ENCODE measurements at regions not wholly inside any gene's neighbourhood (a gene's known extent, or its start where the extent isn't known, plus 50 kb on each side); places are given as distances from the start of the nearest gene placed in this dataset.

DNA sequence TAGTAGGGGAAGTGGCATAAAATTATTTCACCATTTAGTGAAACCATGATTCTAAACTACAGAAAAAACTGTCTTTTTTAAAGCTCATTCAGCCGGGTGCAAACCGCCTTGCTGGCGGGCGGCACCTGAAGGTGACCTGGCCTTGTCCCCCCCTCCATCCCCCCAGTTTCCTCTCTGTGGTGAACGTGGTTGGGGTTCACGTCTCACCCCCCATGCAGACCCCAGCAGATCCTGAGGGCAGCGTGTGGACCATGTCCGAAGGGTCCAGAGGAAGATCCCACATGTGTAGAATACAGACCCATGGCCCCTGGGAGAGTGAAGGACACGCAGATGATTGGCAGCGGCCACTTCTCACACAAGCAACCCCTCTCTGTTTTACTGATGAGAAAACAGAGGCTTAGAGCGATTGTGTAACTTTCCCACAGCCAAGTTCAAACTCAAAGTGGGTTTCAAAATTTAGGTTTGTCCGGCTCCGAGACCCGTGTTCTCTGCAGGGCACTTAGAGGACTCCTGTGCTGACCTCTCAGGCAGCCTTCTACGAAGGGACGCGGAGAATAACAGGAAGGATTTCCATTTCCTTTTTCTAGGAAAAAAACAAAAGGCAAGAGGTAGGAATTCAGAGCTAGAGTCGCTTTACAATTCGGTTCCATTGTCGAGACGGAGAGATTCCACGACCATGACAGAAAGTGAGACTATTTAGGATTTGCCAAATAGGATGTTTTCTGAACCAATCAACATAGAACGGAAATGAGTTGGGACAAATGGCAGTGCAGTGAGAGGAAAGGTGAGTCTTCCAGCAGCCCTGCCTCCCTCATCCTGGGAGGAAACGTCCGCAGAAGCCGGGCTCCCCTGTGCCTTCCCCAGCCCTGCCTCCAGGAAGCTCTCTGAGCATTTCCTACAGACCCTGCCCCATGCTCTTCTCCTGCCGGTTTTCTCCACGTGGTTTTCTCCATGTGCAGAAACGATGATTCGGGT, 67.6 kb upstream of the PITRM1 start:
- TF ChIP-seq, protein P1, sequence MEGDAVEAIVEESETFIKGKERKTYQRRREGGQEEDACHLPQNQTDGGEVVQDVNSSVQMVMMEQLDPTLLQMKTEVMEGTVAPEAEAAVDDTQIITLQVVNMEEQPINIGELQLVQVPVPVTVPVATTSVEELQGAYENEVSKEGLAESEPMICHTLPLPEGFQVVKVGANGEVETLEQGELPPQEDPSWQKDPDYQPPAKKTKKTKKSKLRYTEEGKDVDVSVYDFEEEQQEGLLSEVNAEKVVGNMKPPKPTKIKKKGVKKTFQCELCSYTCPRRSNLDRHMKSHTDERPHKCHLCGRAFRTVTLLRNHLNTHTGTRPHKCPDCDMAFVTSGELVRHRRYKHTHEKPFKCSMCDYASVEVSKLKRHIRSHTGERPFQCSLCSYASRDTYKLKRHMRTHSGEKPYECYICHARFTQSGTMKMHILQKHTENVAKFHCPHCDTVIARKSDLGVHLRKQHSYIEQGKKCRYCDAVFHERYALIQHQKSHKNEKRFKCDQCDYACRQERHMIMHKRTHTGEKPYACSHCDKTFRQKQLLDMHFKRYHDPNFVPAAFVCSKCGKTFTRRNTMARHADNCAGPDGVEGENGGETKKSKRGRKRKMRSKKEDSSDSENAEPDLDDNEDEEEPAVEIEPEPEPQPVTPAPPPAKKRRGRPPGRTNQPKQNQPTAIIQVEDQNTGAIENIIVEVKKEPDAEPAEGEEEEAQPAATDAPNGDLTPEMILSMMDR (IDR thresholded peaks at IDR 0.05), result no peak
- TF ChIP-seq POLR2A (IDR thresholded peaks at IDR 0.05), result no peak

Measured in right lobe of liver (tissue), 4 donors.